GM12878 (cell line): ENCODE measurements at regions not wholly inside any gene's neighbourhood (a gene's known extent, or its start where the extent isn't known, plus 50 kb on each side); places are given as distances from the start of the nearest gene placed in this dataset.

Experiments used
- ATAC-seq: fragments of 200-7000 bp; cut with Tn5 transposase; 3 replicates; pipeline ENCODE4 v1.9.1; 2020; ENCODE audit warnings: mild to moderate bottlenecking, moderate library complexity
- BruUV-seq: library from RNA; stranded (reverse); fragments of 400-500 nt; replicated peaks from 2 replicates; lab custom pipeline; 2021; lab: Mats Ljungman, UMichigan
- CTCF ChIA-PET: fragments of 300-600 bp; sonication (Branson Sonifier 250); formaldehyde crosslinking; extraction: SDS; loops from one replicate; lab custom pipeline; 2021; ENCODE audit warnings: inconsistent platforms; lab: Yijun Ruan, JAX
- POLR2A ChIA-PET: fragments of 350-600 bp; formaldehyde crosslinking; extraction: SDS; loops from one replicate; lab custom pipeline; 2021; ENCODE audit warnings: inconsistent platforms; lab: Charles Lee
- RAD21 ChIA-PET: fragments of 300-600 bp; sonication (Branson Sonifier 250); formaldehyde crosslinking; loops from one replicate; lab custom pipeline; 2023; ENCODE audit warnings: antibody characterized with exemption; ENCODE audit not compliant: unreplicated experiment; lab: Charles Lee
- SMC1A ChIA-PET: fragments of 300-600 bp; sonication (Branson Sonifier 250); formaldehyde crosslinking; loops from one replicate; lab custom pipeline; 2023; ENCODE audit not compliant: unreplicated experiment, uncharacterized antibody; lab: Charles Lee
- DNase-seq: peaks from one replicate; pipeline ENCODE4 v3.0.0-alpha.2; 2011; ENCODE audit warnings: low read depth, low spot score
- FAIRE-seq: peaks from 3 replicates; lab custom pipeline; 2011; peaks lifted over from hg19 to GRCh38; lab: Jason Lieb, UNC
- H2AFZ ChIP-seq: 2 replicates; pipeline ENCODE4 v1.6.0; 2011; ENCODE audit warnings: low read depth, low read length, control low read depth; ENCODE audit not compliant: control insufficient read depth
- H3K27ac ChIP-seq: 2 replicates; pipeline ENCODE4 v1.5.1; 2011; ENCODE audit warnings: control low read depth; ENCODE audit not compliant: control insufficient read depth, insufficient read depth
- H3K27me3 ChIP-seq, 2 experiments: replicated peaks in 1 of 2; 2 replicates each; pipeline versions ENCODE4 v1.6.0 to v1.6.1; 2011; ENCODE audit warnings: low read length in 1 of 2; ENCODE audit not compliant: control insufficient read depth in 2 of 2, insufficient read depth in 2 of 2
- H3K36me3 ChIP-seq, 2 experiments: 2 replicates each; pipeline ENCODE4 v1.5.1; 2011; ENCODE audit warnings: low read length in 1 of 2; ENCODE audit not compliant: control insufficient read depth in 2 of 2, insufficient read depth in 2 of 2
- H3K4me1 ChIP-seq: 2 replicates; pipeline ENCODE4 v1.6.1; 2011; ENCODE audit warnings: mild to moderate bottlenecking, low read length, moderate library complexity, mixed read lengths; ENCODE audit not compliant: control insufficient read depth, insufficient read depth
- H3K4me2 ChIP-seq: 2 replicates; pipeline ENCODE4 v1.6.0; 2011; ENCODE audit warnings: control low read depth; ENCODE audit not compliant: control insufficient read depth, insufficient read depth
- H3K4me3 ChIP-seq: fragments of 200-600 bp; sonication (generic); 2 replicates; pipeline ENCODE4 v1.5.1; 2016
- H3K79me2 ChIP-seq: 2 replicates; pipeline ENCODE4 v1.6.0; 2011; ENCODE audit warnings: low read length; ENCODE audit not compliant: control insufficient read depth, insufficient read depth
- H3K9ac ChIP-seq: 2 replicates; pipeline ENCODE4 v1.8.0; 2011; ENCODE audit warnings: low read length, control low read depth, mixed read lengths; ENCODE audit not compliant: control insufficient read depth, insufficient read depth
- H3K9me3 ChIP-seq: replicated peaks from 3 replicates; pipeline ENCODE4 v1.5.1; 2011; ENCODE audit warnings: mild to moderate bottlenecking, low read length; ENCODE audit not compliant: control insufficient read depth, insufficient read depth
- H4K20me1 ChIP-seq: 2 replicates; pipeline ENCODE4 v1.6.0; 2011; ENCODE audit not compliant: control insufficient read depth, insufficient read depth
- BMI1 ChIP-seq: fragments of 450-650 bp; IDR thresholded peaks from 2 replicates; pipeline ENCODE4 v1.6.1; 2016; ENCODE audit warnings: mild to moderate bottlenecking, moderate library complexity, borderline replicate concordance
- MYC ChIP-seq: IDR thresholded peaks from 2 replicates; pipeline ENCODE4 v1.6.1; 2011; ENCODE audit warnings: mild to moderate bottlenecking, low read length, moderate library complexity, inconsistent platforms; ENCODE audit not compliant: insufficient read depth, insufficient replicate concordance, insufficient read length, severe bottlenecking
- NBN ChIP-seq: fragments of 450-650 bp; IDR thresholded peaks from 2 replicates; pipeline ENCODE4 v1.6.1; 2016
- RAD21 ChIP-seq: IDR thresholded peaks from 2 replicates; pipeline ENCODE4 v1.6.1; 2011; ENCODE audit warnings: mild to moderate bottlenecking, low read depth, low read length, moderate library complexity; ENCODE audit not compliant: insufficient read depth
- RUNX3 ChIP-seq: IDR thresholded peaks from 2 replicates; pipeline ENCODE4 v1.6.1; 2012; ENCODE audit warnings: low read length, inconsistent platforms
- SUZ12 ChIP-seq: fragments of 200-600 bp; sonication (generic); IDR thresholded peaks from one replicate; pipeline ENCODE4 v1.6.1; 2018; ENCODE audit warnings: antibody characterized with exemption, mild to moderate bottlenecking; ENCODE audit not compliant: unreplicated experiment
- YBX1 ChIP-seq: fragments of 450-650 bp; IDR thresholded peaks from 2 replicates; pipeline ENCODE4 v1.6.1; 2016; ENCODE audit warnings: antibody characterized with exemption
- ZNF24 ChIP-seq: fragments of 450-650 bp; IDR thresholded peaks from 2 replicates; pipeline ENCODE4 v1.6.1; 2017; ENCODE audit warnings: antibody characterized with exemption, mild to moderate bottlenecking
- ZNF274 ChIP-seq: IDR thresholded peaks from one replicate; pipeline ENCODE4 v1.8.0; 2011; ENCODE audit not compliant: insufficient read length, insufficient read depth
- WGBS: methylation state at CpG from one replicate; pipeline ENCODE4 v1.1.6; 2016; ENCODE audit warnings: low lambda C conversion rate; ENCODE audit not compliant: insufficient replicate concordance, insufficient coverage; ENCODE audit errors: missing lambda C conversion rate; 5-methylcytosine and 5-hydroxymethylcytosine counted together
- in situ Hi-C: fragments of 300-500 bp; cut with MboI; formaldehyde crosslinking; loops from 9 replicates; pipeline ENCODE4 v1.14.3; 2018; ENCODE audit warnings: mixed read lengths
- intact Hi-C: fragments of 100-400 bp; cut with micrococcal nuclease; formaldehyde crosslinking; loops from one replicate; pipeline ENCODE4 v1.14.2; 2022; ENCODE audit not compliant: unreplicated experiment
- TF ChIP-seq, protein P1 (sequence below), 3 experiments: IDR thresholded peaks in 2 of 3; conservative IDR thresholded peaks in 1 of 3; 2 replicates each; pipeline ENCODE4 v1.5.1; 2011; ENCODE audit warnings: low read depth in 3 of 3, low read length in 3 of 3, mild to moderate bottlenecking in 3 of 3, control low read depth in 2 of 3, moderate library complexity in 2 of 3, inconsistent platforms in 1 of 3, mixed read lengths in 1 of 3; ENCODE audit not compliant: control insufficient read depth in 2 of 3, insufficient read depth in 1 of 3; ENCODE audit errors: extremely low read depth in 1 of 3

DNA sequence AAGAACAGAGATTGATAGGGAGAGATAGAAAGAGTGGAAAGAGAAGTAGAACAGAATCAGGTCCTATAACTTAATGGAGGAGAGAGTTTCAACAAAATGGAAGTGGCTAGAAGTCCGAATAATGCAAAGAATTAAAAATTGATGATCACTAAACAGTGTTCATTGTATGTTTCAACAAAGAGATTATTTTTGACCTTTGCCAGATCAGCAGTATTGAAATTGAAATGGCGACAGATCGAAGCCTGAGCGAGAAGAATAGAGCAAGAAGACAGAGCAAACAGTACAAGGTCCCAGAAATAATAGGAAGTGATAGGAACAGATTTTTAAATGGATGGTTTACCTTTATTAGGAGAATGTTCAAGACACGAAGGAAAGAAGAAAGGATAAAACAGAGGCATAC lies 1012.8 kb upstream of the FBXO33 start:
- no peaks in the 10 kb centered on the region for H3K36me3 ChIP-seq
- no peaks in the 10 kb centered on the region for H3K9me3 ChIP-seq
- H3K4me3 ChIP-seq = no peak overlapping the region
- no peaks in the 10 kb centered on the region for H3K27me3 ChIP-seq
- no peaks in the 10 kb centered on the region for H3K4me1 ChIP-seq
- H4K20me1 ChIP-seq = no peaks in the 10 kb centered on the region
- POLR2A ChIA-PET = no interaction called here
- SMC1A ChIA-PET = no interaction called here
- H3K27ac ChIP-seq = no peak overlapping the region
- in situ Hi-C loops (no loop called here), intact Hi-C loops (no loop called here)
- DNase-seq (no peak), FAIRE-seq (no peak), ATAC-seq (no peak)
- no peaks in the 10 kb centered on the region for H3K79me2 ChIP-seq
- no peak overlapping the region for H2AFZ ChIP-seq
- no peak overlapping the region for H3K9ac ChIP-seq
- BruUV-seq = no TSS peak
- 21% methylated on average over 5 of the region's 5 CpGs for WGBS
- CTCF ChIA-PET = no interaction called here
- H3K4me2 ChIP-seq = no peak overlapping the region
- RAD21 ChIA-PET = no interaction called here
- TF ChIP-seq NBN = no peak
- TF ChIP-seq MYC = no peak
- TF ChIP-seq YBX1 = no peak
- no peak for TF ChIP-seq ZNF24
- TF ChIP-seq, protein P1, sequence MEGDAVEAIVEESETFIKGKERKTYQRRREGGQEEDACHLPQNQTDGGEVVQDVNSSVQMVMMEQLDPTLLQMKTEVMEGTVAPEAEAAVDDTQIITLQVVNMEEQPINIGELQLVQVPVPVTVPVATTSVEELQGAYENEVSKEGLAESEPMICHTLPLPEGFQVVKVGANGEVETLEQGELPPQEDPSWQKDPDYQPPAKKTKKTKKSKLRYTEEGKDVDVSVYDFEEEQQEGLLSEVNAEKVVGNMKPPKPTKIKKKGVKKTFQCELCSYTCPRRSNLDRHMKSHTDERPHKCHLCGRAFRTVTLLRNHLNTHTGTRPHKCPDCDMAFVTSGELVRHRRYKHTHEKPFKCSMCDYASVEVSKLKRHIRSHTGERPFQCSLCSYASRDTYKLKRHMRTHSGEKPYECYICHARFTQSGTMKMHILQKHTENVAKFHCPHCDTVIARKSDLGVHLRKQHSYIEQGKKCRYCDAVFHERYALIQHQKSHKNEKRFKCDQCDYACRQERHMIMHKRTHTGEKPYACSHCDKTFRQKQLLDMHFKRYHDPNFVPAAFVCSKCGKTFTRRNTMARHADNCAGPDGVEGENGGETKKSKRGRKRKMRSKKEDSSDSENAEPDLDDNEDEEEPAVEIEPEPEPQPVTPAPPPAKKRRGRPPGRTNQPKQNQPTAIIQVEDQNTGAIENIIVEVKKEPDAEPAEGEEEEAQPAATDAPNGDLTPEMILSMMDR (IDR thresholded peaks at IDR 0.05 in 2 of 3, conservative IDR thresholded peaks at IDR 0.05 in 1 of 3; ENCODE audit: control insufficient read depth in 2 of 3, extremely low read depth in 1 of 3, insufficient read depth in 1 of 3, low read depth in 3 of 3, low read length in 3 of 3) = no peak
- no peak for TF ChIP-seq SUZ12
- no peak for TF ChIP-seq BMI1
- no peak for TF ChIP-seq RUNX3
- no peak for TF ChIP-seq ZNF274
- no peak for TF ChIP-seq RAD21
